GM12878 (cell line): ENCODE measurements at regions not wholly inside any gene's neighbourhood (a gene's known extent, or its start where the extent isn't known, plus 50 kb on each side); places are given as distances from the start of the nearest gene placed in this dataset.

Experiments
- EGR1 ChIP-seq, 2 experiments: IDR thresholded peaks; 1 replicate in 1 of 2; 2 replicates in 1 of 2; pipeline ENCODE4 v1.6.1; 2011 to 2012; ENCODE audit warnings: low read depth in 2 of 2, low read length in 2 of 2, borderline replicate concordance in 1 of 2, mild to moderate bottlenecking in 1 of 2, moderate library complexity in 1 of 2
- FOXM1 ChIP-seq: IDR thresholded peaks from 2 replicates; pipeline ENCODE4 v1.6.1; 2012; ENCODE audit warnings: low read depth, mild to moderate bottlenecking, inconsistent platforms, low read length, moderate library complexity
- NRF1 ChIP-seq: conservative IDR thresholded peaks from 2 replicates; pipeline ENCODE4 v1.6.1; 2011; ENCODE audit warnings: mild to moderate bottlenecking, low read depth, low read length, improper control_type of control experiment
- POLR2AphosphoS5 ChIP-seq: IDR thresholded peaks from 2 replicates; pipeline ENCODE4 v1.6.1; 2011; ENCODE audit warnings: mild to moderate bottlenecking, low read length, inconsistent platforms
- RAD21 ChIP-seq: IDR thresholded peaks from 2 replicates; pipeline ENCODE4 v1.6.1; 2011; ENCODE audit warnings: mild to moderate bottlenecking, low read depth, low read length, moderate library complexity; ENCODE audit not compliant: insufficient read depth
- SREBF2 ChIP-seq: IDR thresholded peaks from 2 replicates; pipeline ENCODE4 v1.6.1; 2012; ENCODE audit warnings: mild to moderate bottlenecking, low read length
- TCF7 ChIP-seq: IDR thresholded peaks from 2 replicates; pipeline ENCODE4 v1.6.1; 2014; ENCODE audit warnings: antibody characterized with exemption, borderline replicate concordance
- TF ChIP-seq, protein P1 (sequence below): fragments of 450-650 bp; formaldehyde crosslinking; IDR thresholded peaks from 2 replicates; pipeline ENCODE4 v1.4.0; 2020; ENCODE audit warnings: mild to moderate bottlenecking, moderate library complexity
- TF ChIP-seq, protein P2 (sequence below): fragments of 450-650 bp; IDR thresholded peaks from 2 replicates; pipeline ENCODE4 v1.6.1; 2017; ENCODE audit warnings: mild to moderate bottlenecking, moderate library complexity

DNA sequence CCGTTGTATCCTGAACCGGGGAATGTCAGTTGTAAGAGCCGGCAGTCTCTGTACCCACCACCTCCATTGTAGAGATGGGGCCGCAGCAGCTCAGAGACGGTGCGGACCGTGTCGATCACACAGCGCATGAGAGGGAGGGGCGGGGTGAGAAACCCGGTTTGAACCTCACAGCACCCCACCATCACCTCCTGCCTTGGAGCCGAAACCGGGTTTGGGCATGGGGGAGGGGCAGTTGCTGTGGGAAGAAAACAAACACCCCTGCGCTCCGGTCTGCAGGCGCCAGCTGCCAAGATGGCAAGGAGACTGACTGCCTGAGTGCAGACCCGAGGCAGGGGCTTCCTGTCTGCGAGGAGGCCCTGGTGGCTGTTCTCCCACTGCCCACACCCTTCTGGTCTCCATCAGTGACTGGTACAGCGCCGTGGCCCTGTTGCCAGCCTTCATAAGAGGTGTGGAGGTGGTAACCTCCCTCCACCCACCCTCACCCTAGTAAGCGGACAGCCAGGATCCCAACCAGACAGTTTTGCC is 69.2 kb upstream of the SSBP3 start (continued):
- TF ChIP-seq, protein P1, sequence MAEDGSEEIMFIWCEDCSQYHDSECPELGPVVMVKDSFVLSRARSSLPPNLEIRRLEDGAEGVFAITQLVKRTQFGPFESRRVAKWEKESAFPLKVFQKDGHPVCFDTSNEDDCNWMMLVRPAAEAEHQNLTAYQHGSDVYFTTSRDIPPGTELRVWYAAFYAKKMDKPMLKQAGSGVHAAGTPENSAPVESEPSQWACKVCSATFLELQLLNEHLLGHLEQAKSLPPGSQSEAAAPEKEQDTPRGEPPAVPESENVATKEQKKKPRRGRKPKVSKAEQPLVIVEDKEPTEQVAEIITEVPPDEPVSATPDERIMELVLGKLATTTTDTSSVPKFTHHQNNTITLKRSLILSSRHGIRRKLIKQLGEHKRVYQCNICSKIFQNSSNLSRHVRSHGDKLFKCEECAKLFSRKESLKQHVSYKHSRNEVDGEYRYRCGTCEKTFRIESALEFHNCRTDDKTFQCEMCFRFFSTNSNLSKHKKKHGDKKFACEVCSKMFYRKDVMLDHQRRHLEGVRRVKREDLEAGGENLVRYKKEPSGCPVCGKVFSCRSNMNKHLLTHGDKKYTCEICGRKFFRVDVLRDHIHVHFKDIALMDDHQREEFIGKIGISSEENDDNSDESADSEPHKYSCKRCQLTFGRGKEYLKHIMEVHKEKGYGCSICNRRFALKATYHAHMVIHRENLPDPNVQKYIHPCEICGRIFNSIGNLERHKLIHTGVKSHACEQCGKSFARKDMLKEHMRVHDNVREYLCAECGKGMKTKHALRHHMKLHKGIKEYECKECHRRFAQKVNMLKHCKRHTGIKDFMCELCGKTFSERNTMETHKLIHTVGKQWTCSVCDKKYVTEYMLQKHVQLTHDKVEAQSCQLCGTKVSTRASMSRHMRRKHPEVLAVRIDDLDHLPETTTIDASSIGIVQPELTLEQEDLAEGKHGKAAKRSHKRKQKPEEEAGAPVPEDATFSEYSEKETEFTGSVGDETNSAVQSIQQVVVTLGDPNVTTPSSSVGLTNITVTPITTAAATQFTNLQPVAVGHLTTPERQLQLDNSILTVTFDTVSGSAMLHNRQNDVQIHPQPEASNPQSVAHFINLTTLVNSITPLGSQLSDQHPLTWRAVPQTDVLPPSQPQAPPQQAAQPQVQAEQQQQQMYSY (CRISPR knock-in tag) = no peak
- TF ChIP-seq RAD21 (no peak), POLR2AphosphoS5 (no peak), SREBF2 (no peak), NRF1 (no peak), EGR1 (IDR thresholded peaks at IDR 0.05; ENCODE audit: borderline replicate concordance in 1 of 2, low read depth in 2 of 2, low read length in 2 of 2) (no peak), FOXM1 (no peak), TCF7 (no peak)
- TF ChIP-seq, protein P2, sequence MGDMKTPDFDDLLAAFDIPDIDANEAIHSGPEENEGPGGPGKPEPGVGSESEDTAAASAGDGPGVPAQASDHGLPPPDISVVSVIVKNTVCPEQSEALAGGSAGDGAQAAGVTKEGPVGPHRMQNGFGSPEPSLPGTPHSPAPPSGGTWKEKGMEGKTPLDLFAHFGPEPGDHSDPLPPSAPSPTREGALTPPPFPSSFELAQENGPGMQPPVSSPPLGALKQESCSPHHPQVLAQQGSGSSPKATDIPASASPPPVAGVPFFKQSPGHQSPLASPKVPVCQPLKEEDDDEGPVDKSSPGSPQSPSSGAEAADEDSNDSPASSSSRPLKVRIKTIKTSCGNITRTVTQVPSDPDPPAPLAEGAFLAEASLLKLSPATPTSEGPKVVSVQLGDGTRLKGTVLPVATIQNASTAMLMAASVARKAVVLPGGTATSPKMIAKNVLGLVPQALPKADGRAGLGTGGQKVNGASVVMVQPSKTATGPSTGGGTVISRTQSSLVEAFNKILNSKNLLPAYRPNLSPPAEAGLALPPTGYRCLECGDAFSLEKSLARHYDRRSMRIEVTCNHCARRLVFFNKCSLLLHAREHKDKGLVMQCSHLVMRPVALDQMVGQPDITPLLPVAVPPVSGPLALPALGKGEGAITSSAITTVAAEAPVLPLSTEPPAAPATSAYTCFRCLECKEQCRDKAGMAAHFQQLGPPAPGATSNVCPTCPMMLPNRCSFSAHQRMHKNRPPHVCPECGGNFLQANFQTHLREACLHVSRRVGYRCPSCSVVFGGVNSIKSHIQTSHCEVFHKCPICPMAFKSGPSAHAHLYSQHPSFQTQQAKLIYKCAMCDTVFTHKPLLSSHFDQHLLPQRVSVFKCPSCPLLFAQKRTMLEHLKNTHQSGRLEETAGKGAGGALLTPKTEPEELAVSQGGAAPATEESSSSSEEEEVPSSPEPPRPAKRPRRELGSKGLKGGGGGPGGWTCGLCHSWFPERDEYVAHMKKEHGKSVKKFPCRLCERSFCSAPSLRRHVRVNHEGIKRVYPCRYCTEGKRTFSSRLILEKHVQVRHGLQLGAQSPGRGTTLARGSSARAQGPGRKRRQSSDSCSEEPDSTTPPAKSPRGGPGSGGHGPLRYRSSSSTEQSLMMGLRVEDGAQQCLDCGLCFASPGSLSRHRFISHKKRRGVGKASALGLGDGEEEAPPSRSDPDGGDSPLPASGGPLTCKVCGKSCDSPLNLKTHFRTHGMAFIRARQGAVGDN = no peak
